Adrenal gland (tissue), 9 donors: ENCODE measurements at regions not wholly inside any gene's neighbourhood (a gene's known extent, or its start where the extent isn't known, plus 50 kb on each side); places are given as distances from the start of the nearest gene placed in this dataset.

Experiments used
- DNase-seq, 7 donors: peaks; one replicate each; pipeline ENCODE4 v3.0.0-alpha.2; 2019 to 2020
- H3K27ac ChIP-seq, 5 donors: fragments of 200-600 bp; sonication (generic) in 4 of 5; 1 replicate in 3 of 5; 2 replicates in 2 of 5; pipeline versions ENCODE4 v1.5.1 to v1.8.0; 2016 to 2020; ENCODE audit warnings: mild to moderate bottlenecking in 1 of 5
- H3K27me3 ChIP-seq: fragments of 200-600 bp; 2 replicates; pipeline ENCODE4 v1.8.0; 2021
- H3K36me3 ChIP-seq, 2 donors: fragments of 200-600 bp; replicated peaks in 1 of 2; 1 replicate in 1 of 2; 2 replicates in 1 of 2; pipeline versions ENCODE4 v1.5.1 to v1.8.0; 2018 to 2022
- H3K4me1 ChIP-seq, 2 donors: fragments of 200-600 bp; replicated peaks in 1 of 2; 1 replicate in 1 of 2; 2 replicates in 1 of 2; pipeline versions ENCODE4 v1.5.1 to v1.8.0; 2018 to 2021
- H3K4me3 ChIP-seq, 4 donors: fragments of 200-600 bp; sonication (generic) in 3 of 4; one replicate each; pipeline ENCODE4 v1.5.1; 2016 to 2018
- H3K9me3 ChIP-seq, 3 donors: fragments of 200-600 bp; sonication (generic) in 1 of 3; replicated peaks in 1 of 3; 1 replicate in 2 of 3; 2 replicates in 1 of 3; pipeline versions ENCODE4 v1.5.1 to v1.8.0; 2016 to 2021
- CTCF ChIP-seq, 6 experiments: fragments of 450-650 bp in 4 of 6; fragments of 200-600 bp in 2 of 6; sonication (generic) in 1 of 6; IDR thresholded peaks; 1 replicate in 5 of 6; 2 replicates in 1 of 6; pipeline versions ENCODE4 v1.5.1 to v1.8.0; 2016 to 2021; ENCODE audit warnings: antibody characterized with exemption in 6 of 6, mild to moderate bottlenecking in 2 of 6, moderate library complexity in 1 of 6
- POLR2A ChIP-seq, 2 donors: fragments of 450-650 bp; IDR thresholded peaks; one replicate each; pipeline ENCODE4 v1.6.1; 2017; ENCODE audit warnings: antibody characterized with exemption in 2 of 2, mild to moderate bottlenecking in 2 of 2, moderate library complexity in 1 of 2
- WGBS, 4 donors: extraction: QIAGEN DNeasy Blood & Tissue Kit in 2 of 4; methylation state at CpG; one replicate each; pipeline versions ENCODE4 v1.1.5 to v1.1.7; 2013 to 2017; 5-methylcytosine and 5-hydroxymethylcytosine counted together
- intact Hi-C, 2 donors: fragments of 100-400 bp; cut with DNase I; formaldehyde crosslinking; loops; one replicate each; pipeline versions ENCODE4 v1.14.1 to v1.15.0; 2022 to 2023
- donor health status: healthy with polysubstance abuse.
- donor health status: Bipolar disorder and iron deficiency.
- donor health status: DM: yes; HTN: yes; CAD: no.
- donor health status: DM: no; HTN: no; CAD: no.
- donor health status: DM: no; HTN: no; CAD: no.

DNA sequence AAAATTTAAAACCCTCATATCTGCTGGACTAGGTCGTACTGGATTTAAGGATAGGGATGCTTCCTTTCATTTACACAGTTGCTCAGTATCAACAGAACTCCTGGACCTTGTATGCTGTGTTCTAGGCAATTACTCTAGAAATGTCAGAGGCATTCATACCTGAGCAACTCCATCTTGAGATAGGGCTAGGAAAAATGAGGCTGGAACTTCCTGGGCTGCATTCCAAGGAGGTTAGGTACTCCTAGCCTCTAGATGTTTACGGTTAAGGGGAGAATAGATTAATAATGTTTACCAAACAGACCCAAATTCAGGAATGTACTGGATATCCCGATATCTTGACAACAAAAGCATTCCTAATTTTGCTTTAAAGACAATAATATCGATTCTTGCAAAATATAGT is 84.7 kb upstream of the NLGN4X start:
- WGBS, 4 donors = 59 to 70% (median 67%) methylated on average over 4 of the region's 4 CpGs
- intact Hi-C loops = no loop called here

GRCh38 chrX:6311540-6311939 is 82.9 kb upstream of the NLGN4X start:
- no peak for DNase-seq
- Histone ChIP-seq H3K36me3 (no peaks in the 10 kb centered on the region), H3K4me1 (no peaks in the 10 kb centered on the region), H3K4me3 (no peak overlapping the region), H3K9me3 (no peaks in the 10 kb centered on the region), H3K27me3 (no peaks in the 10 kb centered on the region), H3K27ac (no peak overlapping the region)
- intact Hi-C loops = no loop called here
- WGBS, 4 donors = 60 to 80% (median 63%) methylated on average over 1 of the region's 1 CpG
- no peak for TF ChIP-seq POLR2A (IDR thresholded peaks at IDR 0.05)
- no peak for TF ChIP-seq CTCF (IDR thresholded peaks at IDR 0.05)

More for the DNA sequence above, 84.7 kb upstream of the NLGN4X start:
- no peak for TF ChIP-seq CTCF (IDR thresholded peaks at IDR 0.05)
- no peak for TF ChIP-seq POLR2A (IDR thresholded peaks at IDR 0.05)
- no peaks in the 10 kb centered on the region for H3K36me3 ChIP-seq
- H3K27ac ChIP-seq = no peak overlapping the region
- H3K27me3 ChIP-seq = no peaks in the 10 kb centered on the region
- no peak overlapping the region for H3K4me3 ChIP-seq
- no peak for DNase-seq
- no peaks in the 10 kb centered on the region for H3K4me1 ChIP-seq
- no peaks in the 10 kb centered on the region for H3K9me3 ChIP-seq

- H3K4me1 ChIP-seq = no peaks in the 10 kb centered on the region
- WGBS, 4 donors = 47 to 53% (median 51%) methylated on average over 5 of the region's 5 CpGs
These were observed 78.5 kb upstream of the NLGN4X start for GRCh38 chrX:6307156-6307555.

DNA sequence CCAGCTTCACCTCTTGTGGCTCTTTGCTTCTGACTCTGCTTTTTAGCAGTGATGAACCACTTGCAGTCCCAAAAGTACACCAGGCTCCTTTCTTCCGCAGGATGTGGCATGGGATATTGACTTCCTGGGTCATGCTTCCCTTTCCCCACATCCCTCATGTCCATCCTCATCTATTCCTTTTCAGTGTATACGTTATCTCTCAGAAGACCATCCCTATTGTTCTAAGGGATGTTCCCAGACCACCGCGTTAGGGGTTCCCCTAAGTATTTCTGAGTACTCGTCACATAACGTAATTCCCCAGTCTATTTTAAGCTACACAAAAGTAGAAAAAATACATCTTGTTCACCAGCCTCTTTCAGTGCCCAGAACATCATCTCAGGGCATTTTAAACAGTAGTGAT is 71.1 kb upstream of the NLGN4X start:
- 75 to 85% (median 83%) methylated on average over 6 of the region's 6 CpGs for WGBS, 4 donors
- H3K4me1 ChIP-seq = no peaks in the 10 kb centered on the region
- H3K4me3 ChIP-seq = no peak overlapping the region
- no peak for DNase-seq
- H3K9me3 ChIP-seq = no peaks in the 10 kb centered on the region
- no peaks in the 10 kb centered on the region for H3K36me3 ChIP-seq
- no peaks in the 10 kb centered on the region for H3K27me3 ChIP-seq
- intact Hi-C loops = no loop called here
- TF ChIP-seq POLR2A (IDR thresholded peaks at IDR 0.05) (no peak), CTCF (IDR thresholded peaks at IDR 0.05) (no peak)
- H3K27ac ChIP-seq = no peak overlapping the region

More at GRCh38 chrX:6307156-6307555, 78.5 kb upstream of the NLGN4X start:
- H3K36me3 ChIP-seq = no peaks in the 10 kb centered on the region
- no peak overlapping the region for H3K4me3 ChIP-seq
- DNase-seq = no peak
- H3K27me3 ChIP-seq = no peaks in the 10 kb centered on the region
- no peaks in the 10 kb centered on the region for H3K9me3 ChIP-seq
- H3K27ac ChIP-seq = no peak overlapping the region
- intact Hi-C loops = no loop called here
- no peak for TF ChIP-seq CTCF (IDR thresholded peaks at IDR 0.05)
